Natural killer cell treated with Interleukin-12 subunit alpha and Interleukin-12 subunit beta and Interleukin-15 and Interleukin-18, amount 100 ng/mL, for 72 hours (primary cell): ENCODE measurements at regions not wholly inside any gene's neighbourhood (a gene's known extent, or its start where the extent isn't known, plus 50 kb on each side); places are given as distances from the start of the nearest gene placed in this dataset.
"Not testable (repeated sequence)": the region's sequence is repeated elsewhere in the genome, so short reads cannot be mapped to it uniquely, and the experiment has no call there.

Source experiments
- ATAC-seq, 2 donors: fragments of 150-1000 bp; cut with Tn5 transposase in 1 of 2; sonication (Bioruptor Pico), chemical (Tn5 transposase) in 1 of 2; 2 replicates each; pipeline ENCODE4 v1.10.0; 2021
- DNase-seq: peaks from one replicate; pipeline ENCODE4 v3.0.0; 2022; ENCODE audit warnings: low spot score
- H3K27ac Mint-ChIP-seq, 2 donors: 1 replicate in 1 of 2; 2 replicates in 1 of 2; pipeline ENCODE4 v1.8.0; 2022; ENCODE audit warnings: mixed read lengths in 2 of 2, mild to moderate bottlenecking in 1 of 2, moderate library complexity in 1 of 2
- H3K27me3 Mint-ChIP-seq, 2 donors: 1 replicate in 1 of 2; 2 replicates in 1 of 2; pipeline ENCODE4 v1.8.0; 2022; ENCODE audit warnings: mixed read lengths in 2 of 2
- H3K36me3 Mint-ChIP-seq: one replicate; pipeline ENCODE4 v1.8.0; 2022; ENCODE audit warnings: mixed read lengths
- H3K4me1 Mint-ChIP-seq, 2 donors: 1 replicate in 1 of 2; 2 replicates in 1 of 2; pipeline ENCODE4 v1.8.0; 2022; ENCODE audit warnings: low read depth in 2 of 2, mixed read lengths in 2 of 2, mild to moderate bottlenecking in 1 of 2
- H3K4me3 Mint-ChIP-seq: one replicate; pipeline ENCODE4 v1.8.0; 2022; ENCODE audit warnings: mixed read lengths
- H3K9me3 Mint-ChIP-seq: 2 replicates; pipeline ENCODE4 v1.8.0; 2022; ENCODE audit warnings: mixed read lengths

DNA sequence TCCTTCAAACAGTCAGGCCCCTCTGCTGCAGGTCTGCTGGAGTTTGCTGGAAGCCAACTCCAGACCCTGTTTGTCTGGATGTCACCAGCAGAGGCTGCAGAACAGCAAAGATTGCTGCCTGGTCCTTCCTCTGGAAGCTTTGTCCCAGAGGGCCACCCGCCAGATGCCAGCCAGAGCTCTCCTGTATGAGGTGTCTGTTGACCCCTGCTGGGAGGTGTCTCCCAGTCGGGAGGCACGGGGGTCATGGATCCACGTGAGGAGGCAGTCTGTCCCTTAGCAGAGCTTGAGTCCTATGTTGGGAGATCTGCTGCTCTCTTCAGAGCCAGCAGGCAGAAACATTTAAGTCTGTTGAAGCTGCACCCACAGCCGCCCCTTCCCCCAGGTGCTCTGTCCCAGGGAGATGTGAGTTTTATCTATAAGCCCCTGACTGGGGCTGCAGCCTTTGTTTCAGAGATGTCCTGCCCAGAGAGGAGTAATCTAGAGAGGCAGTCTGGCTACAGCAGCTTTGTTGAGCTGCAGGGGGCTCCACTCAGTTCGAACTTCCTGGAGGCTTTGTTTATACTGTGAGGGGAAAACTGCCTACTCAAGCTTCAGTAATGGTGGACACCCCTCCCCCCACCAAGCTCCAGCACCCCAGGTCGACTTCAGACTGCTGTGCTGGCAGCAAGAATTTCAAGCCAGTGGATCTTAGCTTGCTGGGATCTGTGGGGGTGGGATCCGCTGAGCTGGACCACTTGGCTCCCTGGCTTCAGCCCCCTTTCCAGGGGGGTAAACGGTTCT is 72.1 kb downstream of the OGFRL1 start:
- H3K9me3 Mint-ChIP-seq, ATAC-seq, H3K4me3 Mint-ChIP-seq, H3K4me1 Mint-ChIP-seq, DNase-seq, H3K36me3 Mint-ChIP-seq, H3K27ac Mint-ChIP-seq: not testable (repeated sequence)
- peaks cover 11 to 49% of the 10 kb centered on the region in 2 donors for H3K27me3 Mint-ChIP-seq

DNA sequence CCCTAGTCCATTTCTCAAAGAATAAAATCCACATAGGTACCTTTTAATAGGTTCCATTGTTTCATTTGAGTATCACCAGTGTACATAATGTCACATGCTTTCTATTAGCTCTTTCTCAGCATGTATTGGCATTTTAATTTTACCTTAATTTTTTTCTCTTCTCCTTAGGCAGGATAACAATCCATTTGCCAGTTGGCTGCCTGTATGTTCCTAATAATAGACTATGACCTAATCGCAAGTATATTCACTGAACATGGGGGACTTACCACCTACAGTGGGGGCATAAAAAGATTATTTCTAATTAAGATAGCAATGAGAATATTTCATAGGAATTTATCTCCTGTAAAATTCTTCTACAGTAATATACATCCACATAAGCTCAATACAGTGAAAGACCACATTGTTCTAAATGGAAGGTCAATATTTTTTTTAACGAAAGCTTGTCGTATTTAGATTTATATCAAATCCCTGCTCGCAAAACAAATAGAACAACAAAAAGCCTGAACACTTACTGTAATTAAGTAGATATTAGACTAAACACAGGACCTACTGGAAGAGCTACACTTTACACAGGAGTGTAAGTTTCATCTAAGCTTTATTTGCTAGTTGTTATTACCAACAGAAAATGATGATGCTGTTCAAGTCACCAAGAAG is 76.4 kb downstream of the OGFRL1 start:
- DNase-seq, result no peak
- H3K9me3 Mint-ChIP-seq, result no peaks in the 10 kb centered on the region
- H3K27me3 Mint-ChIP-seq, result peaks cover 3 to 18% of the 10 kb centered on the region in 2 donors
- peaks cover 4% of the 10 kb centered on the region in 2 donors for H3K4me1 Mint-ChIP-seq
- H3K36me3 Mint-ChIP-seq, result no peaks in the 10 kb centered on the region
- no peak overlapping the region for H3K4me3 Mint-ChIP-seq
- no peak for ATAC-seq
- no peak overlapping the region for H3K27ac Mint-ChIP-seq

DNA sequence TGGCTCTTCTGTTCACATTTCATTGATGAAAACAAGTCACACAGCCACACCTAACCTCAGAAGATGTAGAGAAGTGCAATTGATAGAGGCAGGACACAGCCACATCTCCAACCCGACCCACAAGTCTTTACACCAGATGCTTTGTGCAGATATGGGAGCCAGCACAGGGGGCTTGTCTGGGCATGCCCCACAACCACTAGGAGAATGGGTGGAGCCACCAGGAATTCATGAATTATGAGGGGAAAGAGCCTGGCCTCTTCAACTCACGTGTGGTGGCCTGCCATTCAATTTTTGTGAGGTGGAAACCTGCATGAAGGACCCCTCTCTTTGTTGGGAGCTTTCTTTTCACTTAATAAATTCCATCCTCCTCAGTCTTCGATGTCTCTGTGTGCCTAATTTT is 79.1 kb downstream of the OGFRL1 start:
- Mint-ChIP-seq H3K4me3 (no peak overlapping the region), H3K27me3 (peaks cover 3 to 9% of the 10 kb centered on the region in 2 donors), H3K27ac (no peak overlapping the region), H3K36me3 (no peaks in the 10 kb centered on the region), H3K4me1 (peaks cover 4% of the 10 kb centered on the region in 2 donors), H3K9me3 (no peaks in the 10 kb centered on the region)
- ATAC-seq (no peak), DNase-seq (no peak)

GRCh38 chr6:71368284-71368683 is 79.7 kb downstream of the OGFRL1 start:
- no peaks in the 10 kb centered on the region for H3K9me3 Mint-ChIP-seq
- H3K4me1 Mint-ChIP-seq, result peaks cover 4% of the 10 kb centered on the region in 2 donors

GRCh38 chr6:71371559-71371958 is 82.9 kb downstream of the OGFRL1 start:
- Mint-ChIP-seq H3K4me3 (no peak overlapping the region), H3K9me3 (no peaks in the 10 kb centered on the region), H3K4me1 (peaks cover 2% of the 10 kb centered on the region in 2 donors), H3K27ac (no peak overlapping the region), H3K36me3 (no peaks in the 10 kb centered on the region), H3K27me3 (peaks cover 4 to 5% of the 10 kb centered on the region in 2 donors)
- DNase-seq (no peak), ATAC-seq (no peak)

More at GRCh38 chr6:71368284-71368683, 79.7 kb downstream of the OGFRL1 start:
- Mint-ChIP-seq H3K36me3 (no peaks in the 10 kb centered on the region), H3K27ac (no peak overlapping the region), H3K4me3 (no peak overlapping the region), H3K27me3 (peaks cover 3 to 8% of the 10 kb centered on the region in 2 donors)
- DNase-seq, result no peak
- ATAC-seq, result no peak

GRCh38 chr6:71373943-71374342 is 85.3 kb downstream of the OGFRL1 start:
- Mint-ChIP-seq H3K27ac (no peak overlapping the region), H3K9me3 (no peaks in the 10 kb centered on the region), H3K36me3 (no peaks in the 10 kb centered on the region), H3K27me3 (peaks cover 9 to 18% of the 10 kb centered on the region in 2 donors), H3K4me1 (no peaks in the 10 kb centered on the region), H3K4me3 (no peak overlapping the region)
- ATAC-seq, result no peak
- no peak for DNase-seq

DNA sequence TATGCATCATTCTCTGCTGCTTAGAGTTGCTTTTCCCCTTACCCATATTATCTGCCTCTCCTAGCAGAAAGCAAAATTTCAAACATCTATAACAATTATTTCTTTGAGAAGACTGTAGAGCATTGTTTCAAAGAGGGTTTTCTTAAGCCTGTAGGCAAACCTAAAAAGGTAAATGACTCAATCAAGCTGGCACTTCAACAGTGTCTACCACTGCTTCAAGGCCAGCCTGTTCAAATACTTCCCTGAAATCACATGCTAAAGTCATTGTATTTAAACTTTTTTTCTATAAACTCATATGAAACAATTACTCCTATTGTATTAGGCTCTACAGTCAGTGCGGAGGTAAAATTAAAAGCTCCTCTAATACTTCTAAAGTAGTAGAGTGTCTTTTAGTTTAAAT is 87.1 kb downstream of the OGFRL1 start:
- Mint-ChIP-seq H3K4me3 (no peak overlapping the region), H3K27ac (no peak overlapping the region), H3K27me3 (peaks cover 9 to 18% of the 10 kb centered on the region in 2 donors), H3K36me3 (no peaks in the 10 kb centered on the region), H3K9me3 (no peaks in the 10 kb centered on the region), H3K4me1 (no peaks in the 10 kb centered on the region)
- no peak for ATAC-seq
- DNase-seq, result no peak

GRCh38 chr6:71376830-71377229 is 88.2 kb downstream of the OGFRL1 start:
- Mint-ChIP-seq H3K4me1 (no peaks in the 10 kb centered on the region), H3K27me3 (peaks cover 9 to 18% of the 10 kb centered on the region in 2 donors), H3K27ac (no peak overlapping the region), H3K4me3 (no peak overlapping the region), H3K9me3 (no peaks in the 10 kb centered on the region), H3K36me3 (no peaks in the 10 kb centered on the region)
- no peak for DNase-seq
- ATAC-seq, result no peak

GRCh38 chr6:71383476-71383875 is 94.9 kb downstream of the OGFRL1 start:
- ATAC-seq (no peak), DNase-seq (no peak)
- no peak overlapping the region for H3K4me3 Mint-ChIP-seq
- H3K27ac Mint-ChIP-seq, result no peak overlapping the region
- H3K9me3 Mint-ChIP-seq, result no peaks in the 10 kb centered on the region
- H3K36me3 Mint-ChIP-seq, result no peaks in the 10 kb centered on the region
- no peaks in the 10 kb centered on the region for H3K4me1 Mint-ChIP-seq
- peaks cover 0 to 6% of the 10 kb centered on the region in 2 donors for H3K27me3 Mint-ChIP-seq

DNA sequence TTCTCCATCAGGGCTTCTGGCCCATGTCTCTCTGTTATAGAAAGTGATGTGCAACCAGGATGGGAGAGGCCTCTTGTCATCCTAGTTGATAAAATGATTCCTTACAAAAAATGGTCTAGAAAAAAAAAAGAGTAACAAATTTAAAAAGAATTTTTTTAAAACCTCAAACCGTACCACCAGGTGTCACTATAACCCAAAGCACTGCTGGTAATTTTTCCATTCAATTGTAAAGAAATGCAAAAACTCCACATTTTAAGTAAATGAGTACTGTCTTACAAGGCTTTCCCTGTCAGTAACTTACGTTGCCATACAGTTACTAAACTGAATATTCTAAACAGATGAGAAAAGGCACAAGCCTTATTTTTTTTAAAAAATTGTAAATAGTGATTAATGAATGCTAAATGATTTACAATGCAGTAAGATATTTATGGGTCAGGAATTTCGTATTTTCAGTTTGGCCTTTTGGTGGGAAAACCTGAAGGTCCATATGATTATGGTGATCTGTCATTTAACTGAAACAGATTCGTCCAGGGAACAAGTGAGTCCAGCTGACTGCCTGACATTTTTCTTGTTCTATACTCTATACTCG is 95.4 kb downstream of the OGFRL1 start:
- Mint-ChIP-seq H3K9me3 (no peaks in the 10 kb centered on the region), H3K4me1 (no peaks in the 10 kb centered on the region), H3K27me3 (peaks cover 0 to under 1% of the 10 kb centered on the region in 2 donors), H3K36me3 (no peaks in the 10 kb centered on the region), H3K27ac (no peak overlapping the region), H3K4me3 (no peak overlapping the region)
- DNase-seq (no peak), ATAC-seq (no peak)

DNA sequence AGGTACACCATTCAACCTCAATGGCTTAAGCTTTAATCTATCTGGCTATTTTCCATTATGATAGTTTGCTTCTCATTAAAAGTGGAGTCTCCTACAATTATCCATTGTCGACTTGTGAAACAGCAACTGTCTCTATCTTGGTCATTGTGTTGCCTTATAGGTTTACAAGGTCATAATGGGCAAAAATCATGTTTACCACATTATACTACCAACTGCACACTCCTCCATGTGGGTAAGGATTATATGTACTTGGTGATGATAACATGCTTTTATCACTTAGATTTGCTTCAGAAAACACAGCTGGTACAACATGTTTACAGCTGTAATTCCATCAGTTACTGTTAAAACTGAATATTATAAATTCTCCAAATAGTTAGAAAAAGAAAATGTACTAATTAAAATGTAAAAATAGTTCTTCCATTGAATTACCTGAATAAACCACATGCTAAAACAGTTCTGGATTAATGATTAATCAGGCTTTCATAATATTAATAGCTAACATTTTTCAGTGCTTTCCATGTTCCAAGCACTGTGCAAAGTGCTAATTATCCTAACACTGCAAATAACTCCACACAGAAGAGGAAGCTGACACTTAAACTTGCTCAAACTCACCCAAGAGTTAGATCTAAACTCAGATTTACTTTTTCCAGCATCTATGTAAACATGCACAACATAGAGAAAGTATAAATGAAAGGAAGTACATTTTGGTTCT is 96.7 kb downstream of the OGFRL1 start:
- H3K27ac Mint-ChIP-seq, result no peak overlapping the region
- H3K27me3 Mint-ChIP-seq, result no peaks in the 10 kb centered on the region
- H3K36me3 Mint-ChIP-seq, result no peaks in the 10 kb centered on the region
- no peaks in the 10 kb centered on the region for H3K9me3 Mint-ChIP-seq
- ATAC-seq (no peak), DNase-seq (no peak)
- no peaks in the 10 kb centered on the region for H3K4me1 Mint-ChIP-seq
- no peak overlapping the region for H3K4me3 Mint-ChIP-seq

GRCh38 chr6:71386215-71386614 is 97.6 kb downstream of the OGFRL1 start:
- DNase-seq (no peak), ATAC-seq (no peak)
- Mint-ChIP-seq H3K9me3 (no peaks in the 10 kb centered on the region), H3K4me1 (no peaks in the 10 kb centered on the region), H3K27me3 (no peaks in the 10 kb centered on the region), H3K27ac (no peak overlapping the region), H3K36me3 (no peaks in the 10 kb centered on the region), H3K4me3 (no peak overlapping the region)

- Mint-ChIP-seq H3K36me3 (no peaks in the 10 kb centered on the region), H3K27ac (no peak overlapping the region)
- ATAC-seq, result no peak
Measured at GRCh38 chr6:71387179-71387578, 98.6 kb downstream of the OGFRL1 start.

More at GRCh38 chr6:71387179-71387578, 98.6 kb downstream of the OGFRL1 start:
- Mint-ChIP-seq H3K4me3 (no peak overlapping the region), H3K9me3 (no peaks in the 10 kb centered on the region), H3K4me1 (no peaks in the 10 kb centered on the region), H3K27me3 (peaks cover 7 to 9% of the 10 kb centered on the region in 2 donors)
- no peak for DNase-seq
